IPS DF 19.7 (cell line): ENCODE measurements at regions not wholly inside any gene's neighbourhood (a gene's known extent, or its start where the extent isn't known, plus 50 kb on each side); places are given as distances from the start of the nearest gene placed in this dataset.

Source experiments
- DNase-seq: peaks from one replicate; pipeline ENCODE4 v3.0.0-alpha.2; 2013; ENCODE audit warnings: low read depth, low spot score

DNA sequence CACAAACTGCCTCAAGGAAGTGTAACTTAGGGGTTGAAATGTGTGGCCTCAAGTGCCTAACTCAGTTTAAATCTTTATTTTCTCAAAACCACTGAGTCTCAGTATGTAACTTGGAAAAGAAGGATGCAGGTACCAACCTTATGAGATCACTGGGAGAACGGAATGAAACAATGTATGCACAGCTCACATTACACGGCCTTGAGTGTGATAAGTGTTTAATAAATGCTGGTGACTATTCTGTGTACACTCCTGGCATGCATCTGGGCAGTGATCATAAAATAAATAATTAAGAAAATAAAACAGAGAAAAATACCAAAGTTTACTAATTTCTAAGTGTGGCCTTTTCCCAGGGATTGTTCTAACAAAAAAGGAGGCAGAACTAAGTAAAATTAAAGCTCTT lies 974.5 kb upstream of the FLRT2 start:
- DNase-seq, result no peak

GRCh38 chr14:84566109-84566508 lies 963.8 kb upstream of the FLRT2 start:
- DNase-seq, result no peak

- DNase-seq, result no peak
These were observed 954.3 kb upstream of the FLRT2 start for GRCh38 chr14:84575681-84576080.

- DNase-seq, result no peak
These were observed 950.7 kb upstream of the FLRT2 start for GRCh38 chr14:84579292-84579691.

DNA sequence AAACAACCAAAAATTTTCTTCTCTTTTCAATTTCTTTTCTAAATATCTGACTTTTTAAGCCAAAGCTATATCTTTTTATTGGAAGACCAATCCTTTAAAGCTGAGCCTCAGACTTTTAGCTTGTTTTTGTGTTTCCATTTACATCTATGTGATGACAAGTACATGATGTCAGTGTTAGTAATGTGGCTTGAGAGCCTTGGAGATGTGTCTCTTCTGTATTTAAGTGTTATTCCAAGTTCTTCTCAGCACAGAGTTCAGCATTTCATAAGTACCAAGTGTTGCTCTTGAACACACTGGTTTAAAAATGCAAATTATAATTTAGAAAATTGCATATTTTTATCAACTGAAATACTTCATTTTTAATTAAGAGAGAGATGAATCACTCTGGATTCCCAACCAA lies 948.9 kb upstream of the FLRT2 start:
- DNase-seq, result no peak

- DNase-seq, result no peak
These were observed 945.4 kb upstream of the FLRT2 start for GRCh38 chr14:84584511-84584910.

- DNase-seq, result no peak
These were observed 938.0 kb upstream of the FLRT2 start for GRCh38 chr14:84591827-84592445.

DNA sequence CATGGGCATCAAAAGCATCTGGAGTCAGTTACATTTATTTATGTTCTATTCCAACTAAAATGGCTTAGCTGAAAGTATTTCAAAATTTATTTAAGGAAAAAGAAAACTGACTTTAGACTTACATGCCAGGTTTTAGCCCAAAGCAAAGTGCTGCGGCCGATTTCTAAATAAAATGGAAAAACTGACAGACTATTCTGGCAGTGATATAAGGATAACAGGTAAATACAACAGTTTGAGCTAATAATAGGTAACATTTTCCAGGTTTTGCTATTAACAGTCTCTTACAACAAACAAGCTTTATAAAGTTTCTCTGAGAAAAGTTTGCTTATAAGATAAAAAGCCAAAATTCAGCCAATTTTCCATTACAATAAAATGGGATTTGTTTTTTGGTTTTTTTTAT lies 937.2 kb upstream of the FLRT2 start:
- DNase-seq, result no peak

DNA sequence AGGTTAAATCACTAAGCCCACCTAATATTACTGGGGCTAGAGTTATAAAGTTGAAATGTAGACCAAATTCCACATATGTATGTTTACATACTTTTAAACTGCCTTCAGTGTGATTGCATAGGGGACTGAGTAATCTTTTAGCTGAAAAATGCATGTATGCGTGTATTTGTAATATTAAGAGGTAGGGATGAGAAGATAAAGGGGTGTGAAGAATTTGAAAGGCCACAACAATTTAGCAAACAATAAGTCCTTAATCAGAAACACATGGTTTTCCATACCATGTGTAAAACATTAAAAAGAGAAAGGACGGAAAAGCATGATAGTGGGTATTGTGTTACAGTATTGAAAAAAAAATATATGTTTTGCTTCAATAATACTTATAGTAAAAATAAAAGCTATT lies 919.9 kb upstream of the FLRT2 start:
- no peak for DNase-seq

DNA sequence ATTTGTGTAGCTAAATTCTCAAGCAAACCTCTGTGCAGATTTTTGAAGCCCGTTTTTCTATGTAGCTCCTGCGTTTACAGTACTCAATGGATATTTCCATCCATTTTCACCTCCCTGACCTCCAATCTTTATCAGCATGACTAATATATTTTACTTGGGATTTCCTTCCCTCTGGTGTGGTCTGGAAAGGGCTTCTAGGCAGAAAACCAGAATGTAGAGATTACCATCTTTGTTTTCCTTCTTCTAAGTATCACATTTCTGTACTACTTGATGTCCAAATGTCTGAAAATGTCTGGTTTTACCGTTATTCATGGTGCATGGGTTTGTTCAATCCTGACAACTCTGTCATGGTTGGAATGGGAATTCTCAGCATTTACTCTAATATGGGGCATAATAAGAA lies 907.6 kb upstream of the FLRT2 start:
- DNase-seq, result no peak

GRCh38 chr14:84643446-84643845 lies 886.5 kb upstream of the FLRT2 start:
- no peak for DNase-seq

DNA sequence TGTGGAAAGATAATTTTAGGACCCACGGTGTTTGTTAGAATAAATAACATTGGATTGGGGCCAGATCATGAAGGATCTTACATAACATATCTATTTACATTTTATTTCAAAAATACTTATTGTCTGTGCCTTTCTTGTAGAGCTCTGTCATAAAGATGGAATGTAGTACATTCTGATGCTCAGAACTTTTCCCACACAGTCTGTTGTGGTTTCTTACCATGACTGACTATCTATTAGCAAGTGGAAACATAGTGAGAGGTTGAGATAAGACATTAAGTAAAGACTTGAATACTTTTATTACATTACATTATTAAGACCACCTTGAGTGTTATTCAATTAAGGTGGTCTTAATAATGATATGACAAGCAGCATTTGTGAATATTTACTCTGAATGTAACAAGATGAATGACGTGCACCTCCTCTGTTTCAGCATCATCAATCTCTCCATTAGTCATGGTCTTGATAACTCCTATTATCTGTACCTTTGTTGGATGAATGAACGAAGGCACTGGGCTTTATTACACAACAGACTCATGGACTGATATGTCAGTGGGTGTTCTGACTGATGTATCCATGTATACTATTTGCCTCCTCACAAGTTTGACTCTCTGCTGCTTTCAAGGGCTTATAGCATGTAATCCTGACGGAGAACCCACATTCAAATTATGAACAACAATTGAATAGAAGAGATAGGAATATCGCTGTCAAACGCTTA lies 883.0 kb upstream of the FLRT2 start:
- no peak for DNase-seq

- no peak for DNase-seq
These were observed 874.9 kb upstream of the FLRT2 start for GRCh38 chr14:84655014-84655413.

DNA sequence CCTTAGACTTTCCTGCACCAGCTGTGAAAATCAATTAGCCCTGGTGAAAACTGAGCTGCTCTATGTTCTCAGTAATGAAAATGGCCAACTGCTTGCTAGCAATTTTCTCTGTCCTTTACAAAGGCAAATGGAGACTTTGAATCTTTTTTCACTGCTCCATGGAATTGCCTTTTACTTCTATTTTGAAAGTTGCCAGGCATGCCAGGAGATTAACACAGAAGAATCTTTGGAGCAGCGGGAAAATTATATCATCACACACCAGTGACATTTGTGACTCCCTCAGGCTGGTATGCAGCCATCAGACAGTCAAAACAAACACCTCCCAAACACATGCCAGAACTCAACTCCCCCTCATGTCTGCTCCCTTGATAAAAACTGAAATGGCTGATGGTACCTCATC lies 872.0 kb upstream of the FLRT2 start:
- no peak for DNase-seq

- no peak for DNase-seq
These were observed 859.1 kb upstream of the FLRT2 start for GRCh38 chr14:84670796-84671195.

- no peak for DNase-seq
These were observed 858.2 kb upstream of the FLRT2 start for GRCh38 chr14:84671776-84672175.

GRCh38 chr14:84674636-84675035 lies 855.3 kb upstream of the FLRT2 start:
- DNase-seq, result no peak

DNA sequence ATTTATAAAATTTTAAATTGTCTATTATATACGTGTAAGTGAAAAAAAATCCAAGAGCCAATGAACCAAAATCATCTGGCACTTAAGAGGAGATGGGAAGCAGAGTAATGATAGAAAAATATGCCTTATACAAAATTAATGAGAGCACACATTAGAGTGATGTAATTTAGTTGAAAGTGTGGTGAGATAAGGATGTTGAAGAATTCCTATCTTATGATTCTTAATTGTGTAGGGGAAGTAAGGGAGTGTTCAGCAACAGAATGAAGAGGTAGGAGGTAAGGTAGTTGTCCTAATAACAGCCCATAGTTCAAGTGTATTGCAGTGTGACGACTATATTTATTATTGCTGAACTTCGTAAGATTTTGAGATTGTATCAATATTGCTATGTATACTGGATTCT lies 843.4 kb upstream of the FLRT2 start:
- no peak for DNase-seq

- DNase-seq, result no peak
These were observed 841.5 kb upstream of the FLRT2 start for GRCh38 chr14:84688297-84689025.

DNA sequence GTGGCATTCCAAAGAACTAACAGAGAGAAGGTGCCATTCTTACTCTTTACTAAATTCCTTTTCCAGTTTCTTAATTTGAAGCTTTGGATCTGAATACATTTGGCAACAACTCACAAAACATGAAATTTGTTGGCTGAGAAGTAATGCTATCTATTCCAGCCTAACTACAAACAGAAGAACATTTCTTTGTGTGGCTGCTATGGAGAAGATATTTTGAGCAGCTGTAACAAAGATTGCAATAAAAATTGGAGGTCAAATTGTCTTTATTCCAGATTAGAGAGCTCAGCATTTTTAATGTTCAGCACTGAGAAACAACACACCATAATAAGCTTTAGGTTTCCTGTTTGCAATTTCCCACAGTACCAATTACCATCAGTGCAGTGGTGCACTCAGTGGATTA lies 835.8 kb upstream of the FLRT2 start:
- DNase-seq, result no peak

- no peak for DNase-seq
These were observed 825.3 kb upstream of the FLRT2 start for GRCh38 chr14:84704601-84705000.

- no peak for DNase-seq
These were observed 822.1 kb upstream of the FLRT2 start for GRCh38 chr14:84707830-84708229.

- DNase-seq, result no peak
These were observed 821.1 kb upstream of the FLRT2 start for GRCh38 chr14:84708865-84709264.
